ENCODE measurements at regions not wholly inside any gene's neighbourhood (a gene's known extent, or its start where the extent isn't known, plus 50 kb on each side); places are given as distances from the start of the nearest gene placed in this dataset.

- Histone ChIP-seq H3K27me3 (replicated peaks in 2 of 5; ENCODE audit: control insufficient read depth in 4 of 5, insufficient read depth in 5 of 5, low read length in 4 of 5) (no peaks in the 10 kb centered on the region), H3K27ac (ENCODE audit: insufficient read depth in 1 of 2, low read depth in 1 of 2, low read length in 2 of 2, poor library complexity in 1 of 2, severe bottlenecking in 2 of 2) (no peak overlapping the region), H3K36me3 (ENCODE audit: control insufficient read depth in 4 of 4, insufficient read depth in 4 of 4, low read length in 3 of 4) (no peaks in the 10 kb centered on the region), H3K4me1 (ENCODE audit: control extremely low read depth in 1 of 4, control insufficient read depth in 4 of 4, insufficient read depth in 4 of 4, low read length in 3 of 4) (no peaks in the 10 kb centered on the region), H3K9me3 (ENCODE audit: control extremely low read depth in 1 of 5, control insufficient read depth in 4 of 5, insufficient read depth in 2 of 5, low read depth in 1 of 5, low read length in 4 of 5) (no peaks in the 10 kb centered on the region), H3K4me3 (ENCODE audit: control insufficient read depth in 1 of 7, extremely low read depth in 1 of 7, insufficient read depth in 4 of 7, low read depth in 2 of 7, low read length in 6 of 7) (no peak overlapping the region)
- 84% methylated on average over 4 of the region's 4 CpGs for WGBS (ENCODE audit: insufficient coverage)
- CTCF ChIA-PET = no interaction called here
- no peak for DNase-seq
- POLR2A ChIA-PET = no interaction called here
Observed at GRCh38 chr15:46307746-46308145, 672.9 kb downstream of the SQOR start.

GRCh38 chr15:46309914-46310313, 675.1 kb downstream of the SQOR start:
- no peak for DNase-seq
- Histone ChIP-seq H3K27ac (ENCODE audit: insufficient read depth in 1 of 2, low read depth in 1 of 2, low read length in 2 of 2, poor library complexity in 1 of 2, severe bottlenecking in 2 of 2) (no peak overlapping the region), H3K4me3 (ENCODE audit: control insufficient read depth in 1 of 7, extremely low read depth in 1 of 7, insufficient read depth in 4 of 7, low read depth in 2 of 7, low read length in 6 of 7) (no peak overlapping the region), H3K9me3 (ENCODE audit: control extremely low read depth in 1 of 5, control insufficient read depth in 4 of 5, insufficient read depth in 2 of 5, low read depth in 1 of 5, low read length in 4 of 5) (no peaks in the 10 kb centered on the region), H3K36me3 (ENCODE audit: control insufficient read depth in 4 of 4, insufficient read depth in 4 of 4, low read length in 3 of 4) (no peaks in the 10 kb centered on the region), H3K4me1 (ENCODE audit: control extremely low read depth in 1 of 4, control insufficient read depth in 4 of 4, insufficient read depth in 4 of 4, low read length in 3 of 4) (no peaks in the 10 kb centered on the region), H3K27me3 (replicated peaks in 2 of 5; ENCODE audit: control insufficient read depth in 4 of 5, insufficient read depth in 5 of 5, low read length in 4 of 5) (no peaks in the 10 kb centered on the region)
- POLR2A ChIA-PET = no interaction called here
- 74% methylated on average over 3 of the region's 3 CpGs for WGBS (ENCODE audit: insufficient coverage)
- CTCF ChIA-PET = no interaction called here

- Histone ChIP-seq H3K4me3 (ENCODE audit: control insufficient read depth in 1 of 7, extremely low read depth in 1 of 7, insufficient read depth in 4 of 7, low read depth in 2 of 7, low read length in 6 of 7) (no peak overlapping the region), H3K9me3 (ENCODE audit: control extremely low read depth in 1 of 5, control insufficient read depth in 4 of 5, insufficient read depth in 2 of 5, low read depth in 1 of 5, low read length in 4 of 5) (no peaks in the 10 kb centered on the region), H3K4me1 (ENCODE audit: control extremely low read depth in 1 of 4, control insufficient read depth in 4 of 4, insufficient read depth in 4 of 4, low read length in 3 of 4) (no peaks in the 10 kb centered on the region), H3K36me3 (ENCODE audit: control insufficient read depth in 4 of 4, insufficient read depth in 4 of 4, low read length in 3 of 4) (no peaks in the 10 kb centered on the region), H3K27me3 (replicated peaks in 2 of 5; ENCODE audit: control insufficient read depth in 4 of 5, insufficient read depth in 5 of 5, low read length in 4 of 5) (peaks cover 0 to 4% (median 0%) of the 10 kb centered on the region in 5 experiments), H3K27ac (ENCODE audit: insufficient read depth in 1 of 2, low read depth in 1 of 2, low read length in 2 of 2, poor library complexity in 1 of 2, severe bottlenecking in 2 of 2) (no peak overlapping the region)
- WGBS (ENCODE audit: insufficient coverage) = 32% methylated on average over 2 of the region's 2 CpGs
- CTCF ChIA-PET = interaction anchor here (0.8 to 1.3 kb wide), 4 partner anchors 9 to 1973 kb away, joined by 3 to 4 read pairs (median 3); no protein-coding TSS in a partner anchor
- POLR2A ChIA-PET = no interaction called here
- DNase-seq = peak; percentile 32 to 62 (median 39)
Observed at GRCh38 chr15:46312133-46312740, 677.4 kb downstream of the SQOR start.

- H3K4me1 ChIP-seq (ENCODE audit: control extremely low read depth in 1 of 4, control insufficient read depth in 4 of 4, insufficient read depth in 4 of 4, low read length in 3 of 4) = no peaks in the 10 kb centered on the region
- no peak overlapping the region for H3K27ac ChIP-seq (ENCODE audit: insufficient read depth in 1 of 2, low read depth in 1 of 2, low read length in 2 of 2, poor library complexity in 1 of 2, severe bottlenecking in 2 of 2)
- H3K27me3 ChIP-seq (replicated peaks in 2 of 5; ENCODE audit: control insufficient read depth in 4 of 5, insufficient read depth in 5 of 5, low read length in 4 of 5) = peaks cover 0 to 4% (median 0%) of the 10 kb centered on the region in 5 experiments
- ChIA-PET CTCF (no interaction called here), POLR2A (no interaction called here)
- H3K4me3 ChIP-seq (ENCODE audit: control insufficient read depth in 1 of 7, extremely low read depth in 1 of 7, insufficient read depth in 4 of 7, low read depth in 2 of 7, low read length in 6 of 7) = no peak overlapping the region
- no peak for DNase-seq
- no peaks in the 10 kb centered on the region for H3K36me3 ChIP-seq (ENCODE audit: control insufficient read depth in 4 of 4, insufficient read depth in 4 of 4, low read length in 3 of 4)
- WGBS (ENCODE audit: insufficient coverage) = 51% methylated on average over 3 of the region's 3 CpGs
- H3K9me3 ChIP-seq (ENCODE audit: control extremely low read depth in 1 of 5, control insufficient read depth in 4 of 5, insufficient read depth in 2 of 5, low read depth in 1 of 5, low read length in 4 of 5) = no peaks in the 10 kb centered on the region
Observed at GRCh38 chr15:46315434-46315833, 680.6 kb downstream of the SQOR start.

GRCh38 chr15:46316024-46316423, 681.2 kb downstream of the SQOR start:
- POLR2A ChIA-PET = no interaction called here
- Histone ChIP-seq H3K36me3 (ENCODE audit: control insufficient read depth in 4 of 4, insufficient read depth in 4 of 4, low read length in 3 of 4) (no peaks in the 10 kb centered on the region), H3K9me3 (ENCODE audit: control extremely low read depth in 1 of 5, control insufficient read depth in 4 of 5, insufficient read depth in 2 of 5, low read depth in 1 of 5, low read length in 4 of 5) (no peaks in the 10 kb centered on the region), H3K27ac (ENCODE audit: insufficient read depth in 1 of 2, low read depth in 1 of 2, low read length in 2 of 2, poor library complexity in 1 of 2, severe bottlenecking in 2 of 2) (no peak overlapping the region), H3K27me3 (replicated peaks in 2 of 5; ENCODE audit: control insufficient read depth in 4 of 5, insufficient read depth in 5 of 5, low read length in 4 of 5) (peaks cover 0 to 4% (median 0%) of the 10 kb centered on the region in 5 experiments), H3K4me1 (ENCODE audit: control extremely low read depth in 1 of 4, control insufficient read depth in 4 of 4, insufficient read depth in 4 of 4, low read length in 3 of 4) (no peaks in the 10 kb centered on the region), H3K4me3 (ENCODE audit: control insufficient read depth in 1 of 7, extremely low read depth in 1 of 7, insufficient read depth in 4 of 7, low read depth in 2 of 7, low read length in 6 of 7) (no peak overlapping the region)
- DNase-seq = no peak
- CTCF ChIA-PET = no interaction called here
- no CpG with 5 or more reads among the region's 1 CpG for WGBS (ENCODE audit: insufficient coverage)

GRCh38 chr15:46317029-46317428, 682.2 kb downstream of the SQOR start:
- ChIA-PET CTCF (no interaction called here), POLR2A (no interaction called here)
- Histone ChIP-seq H3K4me3 (ENCODE audit: control insufficient read depth in 1 of 7, extremely low read depth in 1 of 7, insufficient read depth in 4 of 7, low read depth in 2 of 7, low read length in 6 of 7) (no peak overlapping the region), H3K4me1 (ENCODE audit: control extremely low read depth in 1 of 4, control insufficient read depth in 4 of 4, insufficient read depth in 4 of 4, low read length in 3 of 4) (no peaks in the 10 kb centered on the region), H3K9me3 (ENCODE audit: control extremely low read depth in 1 of 5, control insufficient read depth in 4 of 5, insufficient read depth in 2 of 5, low read depth in 1 of 5, low read length in 4 of 5) (no peaks in the 10 kb centered on the region), H3K36me3 (ENCODE audit: control insufficient read depth in 4 of 4, insufficient read depth in 4 of 4, low read length in 3 of 4) (no peaks in the 10 kb centered on the region), H3K27me3 (replicated peaks in 2 of 5; ENCODE audit: control insufficient read depth in 4 of 5, insufficient read depth in 5 of 5, low read length in 4 of 5) (peaks cover 0 to 4% (median 0%) of the 10 kb centered on the region in 5 experiments), H3K27ac (ENCODE audit: insufficient read depth in 1 of 2, low read depth in 1 of 2, low read length in 2 of 2, poor library complexity in 1 of 2, severe bottlenecking in 2 of 2) (no peak overlapping the region)
- DNase-seq = no peak
- 83% methylated on average over 1 of the region's 2 CpGs for WGBS (ENCODE audit: insufficient coverage)

GRCh38 chr15:46322753-46323152, 687.9 kb downstream of the SQOR start:
- WGBS (ENCODE audit: insufficient coverage) = 100% methylated on average over 1 of the region's 3 CpGs
- CTCF ChIA-PET = interaction anchor here (1.0 kb wide), 1 partner anchor 11 kb away, joined by 4 read pairs; no protein-coding TSS in a partner anchor
- POLR2A ChIA-PET = no interaction called here
- no peaks in the 10 kb centered on the region for H3K9me3 ChIP-seq (ENCODE audit: control extremely low read depth in 1 of 5, control insufficient read depth in 4 of 5, insufficient read depth in 2 of 5, low read depth in 1 of 5, low read length in 4 of 5)
- DNase-seq = no peak
- H3K4me1 ChIP-seq (ENCODE audit: control extremely low read depth in 1 of 4, control insufficient read depth in 4 of 4, insufficient read depth in 4 of 4, low read length in 3 of 4) = no peaks in the 10 kb centered on the region
- no peak overlapping the region for H3K27ac ChIP-seq (ENCODE audit: insufficient read depth in 1 of 2, low read depth in 1 of 2, low read length in 2 of 2, poor library complexity in 1 of 2, severe bottlenecking in 2 of 2)
- H3K4me3 ChIP-seq (ENCODE audit: control insufficient read depth in 1 of 7, extremely low read depth in 1 of 7, insufficient read depth in 4 of 7, low read depth in 2 of 7, low read length in 6 of 7) = no peak overlapping the region
- no peaks in the 10 kb centered on the region for H3K36me3 ChIP-seq (ENCODE audit: control insufficient read depth in 4 of 4, insufficient read depth in 4 of 4, low read length in 3 of 4)
- peaks cover 0 to 2% (median 0%) of the 10 kb centered on the region in 5 experiments for H3K27me3 ChIP-seq (replicated peaks in 2 of 5; ENCODE audit: control insufficient read depth in 4 of 5, insufficient read depth in 5 of 5, low read length in 4 of 5)

Data from common myeloid progenitor, CD34-positive (primary cell).